H9 (cell line): ENCODE measurements at regions not wholly inside any gene's neighbourhood (a gene's known extent, or its start where the extent isn't known, plus 50 kb on each side); places are given as distances from the start of the nearest gene placed in this dataset.

Source experiments
- DNase-seq: peaks from one replicate; pipeline ENCODE4 v3.0.0-alpha.2; 2017
- H2AFZ ChIP-seq: one replicate; pipeline ENCODE4 v1.6.1; 2013; ENCODE audit warnings: mild to moderate bottlenecking, low read length, control low read depth, moderate library complexity
- H2AK5ac ChIP-seq: 2 replicates; pipeline ENCODE4 v1.6.1; 2013; ENCODE audit warnings: low read length, control low read depth, mixed read lengths; ENCODE audit not compliant: insufficient read length
- H2BK120ac ChIP-seq: one replicate; pipeline ENCODE4 v1.6.1; 2013; ENCODE audit warnings: low read depth, mild to moderate bottlenecking, low read length, control low read depth, inconsistent platforms; ENCODE audit not compliant: poor library complexity, severe bottlenecking
- H2BK12ac ChIP-seq: 2 replicates; pipeline ENCODE4 v1.6.1; 2013; ENCODE audit warnings: low read length, control low read depth, mixed read lengths, low read depth; ENCODE audit not compliant: insufficient read length
- H2BK15ac ChIP-seq: 2 replicates; pipeline ENCODE4 v1.6.1; 2013; ENCODE audit warnings: low read depth, low read length, control low read depth
- H2BK20ac ChIP-seq: one replicate; pipeline ENCODE4 v1.6.1; 2013; ENCODE audit warnings: low read depth, mild to moderate bottlenecking, low read length, control low read depth, inconsistent platforms; ENCODE audit not compliant: poor library complexity, severe bottlenecking
- H2BK5ac ChIP-seq: 2 replicates; pipeline ENCODE4 v1.6.1; 2013; ENCODE audit warnings: low read length, control low read depth, mixed read lengths; ENCODE audit not compliant: insufficient read length
- H3K14ac ChIP-seq: 2 replicates; pipeline ENCODE4 v1.6.1; 2013; ENCODE audit warnings: low read length, control low read depth; ENCODE audit not compliant: insufficient read depth
- H3K18ac ChIP-seq: 2 replicates; pipeline ENCODE4 v1.6.1; 2013; ENCODE audit warnings: low read depth, mild to moderate bottlenecking, mixed read lengths, low read length, control low read depth; ENCODE audit not compliant: insufficient read length
- H3K23ac ChIP-seq: 2 replicates; pipeline ENCODE4 v1.6.1; 2013; ENCODE audit warnings: low read length, control low read depth, mixed read lengths, low read depth; ENCODE audit not compliant: insufficient read length
- H3K23me2 ChIP-seq: 2 replicates; pipeline ENCODE4 v1.6.1; 2013; ENCODE audit warnings: low read depth, mild to moderate bottlenecking, mixed read lengths, low read length, control low read depth; ENCODE audit not compliant: insufficient read length, poor library complexity, severe bottlenecking
- H3K27ac ChIP-seq: 2 replicates; pipeline ENCODE4 v1.5.1; 2013; ENCODE audit warnings: low read length, control low read depth, mixed read lengths, low read depth; ENCODE audit not compliant: insufficient read length
- H3K27me3 ChIP-seq: 2 replicates; pipeline ENCODE4 v1.6.1; 2013; ENCODE audit warnings: low read length, control low read depth, inconsistent platforms; ENCODE audit not compliant: insufficient read depth
- H3K4ac ChIP-seq: 2 replicates; pipeline ENCODE4 v1.6.1; 2013; ENCODE audit warnings: low read depth, mild to moderate bottlenecking, control low read depth, inconsistent platforms, low read length, moderate library complexity
- H3K4me1 ChIP-seq: 2 replicates; pipeline ENCODE4 v1.6.1; 2013; ENCODE audit warnings: low read length, control low read depth, inconsistent platforms; ENCODE audit not compliant: insufficient read depth
- H3K4me2 ChIP-seq: 2 replicates; pipeline ENCODE4 v1.6.1; 2013; ENCODE audit warnings: low read length, control low read depth, mixed read lengths; ENCODE audit not compliant: insufficient read length, insufficient read depth
- H3K56ac ChIP-seq: 2 replicates; pipeline ENCODE4 v1.6.1; 2013; ENCODE audit warnings: low read depth, mild to moderate bottlenecking, mixed read lengths, low read length, control low read depth; ENCODE audit not compliant: insufficient read length
- H3K79me1 ChIP-seq: 2 replicates; pipeline ENCODE4 v1.6.1; 2013; ENCODE audit warnings: low read depth, mild to moderate bottlenecking, moderate library complexity, low read length, control low read depth, inconsistent platforms; ENCODE audit not compliant: insufficient read depth, poor library complexity, severe bottlenecking
- H3K79me2 ChIP-seq: 2 replicates; pipeline ENCODE4 v1.6.1; 2013; ENCODE audit warnings: low read length, control low read depth, inconsistent platforms; ENCODE audit not compliant: insufficient read depth
- H3K9ac ChIP-seq: 2 replicates; pipeline ENCODE4 v1.6.1; 2013; ENCODE audit warnings: low read length, control low read depth, mixed read lengths; ENCODE audit not compliant: insufficient read length; ENCODE audit errors: extremely low read depth
- H3K9me3 ChIP-seq: one replicate; pipeline ENCODE4 v1.6.1; 2013; ENCODE audit warnings: low read depth, low read length, inconsistent platforms; ENCODE audit not compliant: control insufficient read depth
- H3T11ph ChIP-seq: one replicate; pipeline ENCODE4 v1.6.1; 2013; ENCODE audit warnings: mild to moderate bottlenecking, low read length, control low read depth, inconsistent platforms
- H4K20me1 ChIP-seq: one replicate; pipeline ENCODE4 v1.6.1; 2013; ENCODE audit not compliant: control insufficient read depth, insufficient read length, insufficient read depth
- H4K5ac ChIP-seq: 2 replicates; pipeline ENCODE4 v1.6.1; 2013; ENCODE audit warnings: low read depth, mild to moderate bottlenecking, mixed read lengths, low read length, control low read depth; ENCODE audit not compliant: insufficient read length
- H4K8ac ChIP-seq: replicated peaks from 2 replicates; pipeline ENCODE4 v1.6.1; 2013; ENCODE audit warnings: low read length, control low read depth, mixed read lengths, low read depth; ENCODE audit not compliant: insufficient read length
- H4K91ac ChIP-seq: 2 replicates; pipeline ENCODE4 v1.6.1; 2013; ENCODE audit warnings: low read depth, mild to moderate bottlenecking, moderate library complexity, mixed read lengths, low read length, control low read depth; ENCODE audit not compliant: insufficient read length
- H3K27ac Mint-ChIP-seq, 3 experiments: 2 replicates in 2 of 3; 3 replicates in 1 of 3; pipeline ENCODE4 v1.8.0; 2020 to 2021; ENCODE audit warnings: mixed read lengths in 3 of 3, mild to moderate bottlenecking in 1 of 3, moderate library complexity in 1 of 3
- H3K27me3 Mint-ChIP-seq: 2 replicates; pipeline ENCODE4 v1.8.0; 2021; ENCODE audit warnings: low read depth, mild to moderate bottlenecking, moderate library complexity, mixed read lengths
- H3K36me3 Mint-ChIP-seq, 3 experiments: 2 replicates in 2 of 3; 3 replicates in 1 of 3; pipeline ENCODE4 v1.8.0; 2020 to 2021; ENCODE audit warnings: low read depth in 3 of 3, mixed read lengths in 3 of 3; ENCODE audit not compliant: insufficient read depth in 1 of 3
- H3K4me1 Mint-ChIP-seq, 2 experiments: 2 replicates each; pipeline ENCODE4 v1.8.0; 2020; ENCODE audit warnings: mixed read lengths in 2 of 2
- H3K4me3 Mint-ChIP-seq, 2 experiments: 2 replicates in 1 of 2; 3 replicates in 1 of 2; pipeline ENCODE4 v1.8.0; 2020 to 2021; ENCODE audit warnings: mild to moderate bottlenecking in 2 of 2, mixed read lengths in 2 of 2, moderate library complexity in 1 of 2
- H3K9me3 Mint-ChIP-seq, 2 experiments: 2 replicates in 1 of 2; 3 replicates in 1 of 2; pipeline ENCODE4 v1.8.0; 2020; ENCODE audit warnings: mild to moderate bottlenecking in 2 of 2, mixed read lengths in 2 of 2, moderate library complexity in 1 of 2
- WGBS: extraction: QIAGEN DNeasy Blood & Tissue Kit; methylation state at CpG from one replicate; pipeline ENCODE4 v1.1.7; 2013; ENCODE audit warnings: missing lambda C conversion rate, low lambda C conversion rate, mixed read lengths; ENCODE audit not compliant: insufficient read length; ENCODE audit errors: extremely low coverage; 5-methylcytosine and 5-hydroxymethylcytosine counted together
- TF ChIP-seq, protein P1 (sequence below): fragments of 200-600 bp; sonication (generic); conservative IDR thresholded peaks from 3 replicates; pipeline ENCODE4 v1.8.0; 2021; ENCODE audit warnings: antibody characterized with exemption, mild to moderate bottlenecking

DNA sequence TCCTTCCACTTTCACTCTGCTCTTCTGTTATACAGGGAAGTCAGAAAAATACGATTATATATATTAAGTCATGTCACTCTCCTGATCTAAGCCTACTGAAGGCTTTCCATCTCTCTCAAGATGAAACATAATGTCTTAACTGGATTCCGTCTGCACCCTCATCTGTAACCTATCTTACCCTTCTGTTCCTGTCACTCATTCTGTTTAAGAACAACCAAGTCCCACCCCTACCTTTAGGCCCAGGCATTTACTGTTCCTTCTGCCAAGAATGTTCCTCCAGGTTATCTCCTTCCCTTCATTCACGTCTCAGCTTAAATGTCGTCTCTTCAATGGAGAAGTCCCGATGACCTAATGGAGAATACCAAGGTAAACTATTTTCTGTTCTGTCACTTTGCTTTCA lies 1802.4 kb downstream of the MRPL39 start:
- Histone ChIP-seq H3K56ac (no peak overlapping the region), H2BK15ac (no peak overlapping the region), H4K5ac (no peak overlapping the region), H2BK5ac (no peak overlapping the region), H2AK5ac (no peak overlapping the region), H3K18ac (no peak overlapping the region), H3K4me2 (no peak overlapping the region), H3K9me3 (no peaks in the 10 kb centered on the region), H3K23me2 (no peaks in the 10 kb centered on the region), H2BK120ac (no peak overlapping the region), H3K9ac (no peak overlapping the region), H3K4me1 (no peaks in the 10 kb centered on the region), H2AFZ (no peak overlapping the region), H3T11ph (no peak overlapping the region), H4K8ac (no peak overlapping the region), H2BK12ac (no peak overlapping the region), H3K27ac (no peak overlapping the region), H4K91ac (no peak overlapping the region), H3K4ac (no peak overlapping the region), H3K23ac (no peak overlapping the region), H3K79me2 (no peaks in the 10 kb centered on the region), H3K79me1 (no peaks in the 10 kb centered on the region), H4K20me1 (no peaks in the 10 kb centered on the region), H3K27me3 (no peaks in the 10 kb centered on the region), H3K14ac (no peak overlapping the region), H2BK20ac (no peak overlapping the region)
- Mint-ChIP-seq H3K36me3 (peaks cover 6 to 8% (median 8%) of the 10 kb centered on the region in 3 experiments; a peak in 6 of 7 replicates), H3K27ac (no peak overlapping the region), H3K9me3 (peaks cover 58 to 60% of the 10 kb centered on the region in 2 experiments), H3K4me1 (no peaks in the 10 kb centered on the region), H3K27me3 (no peaks in the 10 kb centered on the region), H3K4me3 (no peak overlapping the region)
- TF ChIP-seq, protein P1, sequence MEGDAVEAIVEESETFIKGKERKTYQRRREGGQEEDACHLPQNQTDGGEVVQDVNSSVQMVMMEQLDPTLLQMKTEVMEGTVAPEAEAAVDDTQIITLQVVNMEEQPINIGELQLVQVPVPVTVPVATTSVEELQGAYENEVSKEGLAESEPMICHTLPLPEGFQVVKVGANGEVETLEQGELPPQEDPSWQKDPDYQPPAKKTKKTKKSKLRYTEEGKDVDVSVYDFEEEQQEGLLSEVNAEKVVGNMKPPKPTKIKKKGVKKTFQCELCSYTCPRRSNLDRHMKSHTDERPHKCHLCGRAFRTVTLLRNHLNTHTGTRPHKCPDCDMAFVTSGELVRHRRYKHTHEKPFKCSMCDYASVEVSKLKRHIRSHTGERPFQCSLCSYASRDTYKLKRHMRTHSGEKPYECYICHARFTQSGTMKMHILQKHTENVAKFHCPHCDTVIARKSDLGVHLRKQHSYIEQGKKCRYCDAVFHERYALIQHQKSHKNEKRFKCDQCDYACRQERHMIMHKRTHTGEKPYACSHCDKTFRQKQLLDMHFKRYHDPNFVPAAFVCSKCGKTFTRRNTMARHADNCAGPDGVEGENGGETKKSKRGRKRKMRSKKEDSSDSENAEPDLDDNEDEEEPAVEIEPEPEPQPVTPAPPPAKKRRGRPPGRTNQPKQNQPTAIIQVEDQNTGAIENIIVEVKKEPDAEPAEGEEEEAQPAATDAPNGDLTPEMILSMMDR = no peak
- no peak for DNase-seq
- WGBS = no CpG with 5 or more reads among the region's 5 CpGs
